Upper lobe of left lung (tissue), 6 donors: ENCODE measurements at regions not wholly inside any gene's neighbourhood (a gene's known extent, or its start where the extent isn't known, plus 50 kb on each side); places are given as distances from the start of the nearest gene placed in this dataset.
A peak's percentile ranks its signal among the peaks of the same experiment; 100 is the strongest.
"Not testable (repeated sequence)": the region's sequence is repeated elsewhere in the genome, so short reads cannot be mapped to it uniquely, and the experiment has no call there.

Experiments
- ATAC-seq, 2 donors: fragments of 200-7000 bp; cut with Tn5 transposase; one replicate each; pipeline ENCODE4 v1.9.1; 2022; ENCODE audit warnings: mild to moderate bottlenecking in 2 of 2, moderate library complexity in 2 of 2; ENCODE audit not compliant: low FRiP score in 2 of 2
- DNase-seq, 2 donors: peaks; one replicate each; pipeline ENCODE4 v3.0.0-alpha.2; 2019 to 2020
- H3K27ac ChIP-seq, 4 donors: fragments of 200-600 bp; sonication (generic); one replicate each; pipeline ENCODE4 v1.5.1; 2016 to 2019
- H3K27me3 ChIP-seq, 4 donors: fragments of 200-600 bp; sonication (generic); one replicate each; pipeline ENCODE4 v1.5.1; 2017 to 2019
- H3K36me3 ChIP-seq, 4 donors: fragments of 200-600 bp; sonication (generic); one replicate each; pipeline ENCODE4 v1.5.1; 2016 to 2019
- H3K4me1 ChIP-seq, 4 donors: fragments of 200-600 bp; sonication (generic); one replicate each; pipeline ENCODE4 v1.5.1; 2018 to 2019
- H3K4me3 ChIP-seq, 4 donors: fragments of 200-600 bp; sonication (generic); one replicate each; pipeline ENCODE4 v1.5.1; 2017 to 2019; ENCODE audit warnings: mild to moderate bottlenecking in 2 of 4, moderate library complexity in 1 of 4
- H3K9me3 ChIP-seq, 4 donors: fragments of 200-600 bp; sonication (generic); one replicate each; pipeline ENCODE4 v1.5.1; 2018 to 2019
- CTCF ChIP-seq, 6 experiments: fragments of 450-650 bp in 4 of 6; fragments of 200-600 bp in 2 of 6; sonication (generic) in 2 of 6; IDR thresholded peaks; one replicate each; pipeline ENCODE4 v1.5.1; 2016 to 2019; ENCODE audit warnings: antibody characterized with exemption in 6 of 6
- EP300 ChIP-seq, 4 donors: sonication (generic); formaldehyde crosslinking; IDR thresholded peaks; one replicate each; pipeline ENCODE4 v1.5.1; 2017; ENCODE audit warnings: antibody characterized with exemption in 4 of 4, control low read depth in 2 of 4
- POLR2A ChIP-seq, 4 donors: fragments of 450-650 bp; IDR thresholded peaks; one replicate each; pipeline ENCODE4 v1.5.1; 2016 to 2017; ENCODE audit warnings: antibody characterized with exemption in 4 of 4, mild to moderate bottlenecking in 2 of 4
- POLR2AphosphoS5 ChIP-seq, 2 donors: sonication (generic); formaldehyde crosslinking; IDR thresholded peaks; one replicate each; pipeline ENCODE4 v1.5.1; 2017; ENCODE audit warnings: antibody characterized with exemption in 2 of 2
- WGBS, 2 donors: methylation state at CpG; one replicate each; pipeline ENCODE4 v1.1.5; 2017 to 2018; 5-methylcytosine and 5-hydroxymethylcytosine counted together
- donor health status: DM: no; HTN: no; CAD: no; lungs with moderate emphysema.
- donor health status: DM: no; HTN: yes; CAD: no; lungs with severe emphysema.

DNA sequence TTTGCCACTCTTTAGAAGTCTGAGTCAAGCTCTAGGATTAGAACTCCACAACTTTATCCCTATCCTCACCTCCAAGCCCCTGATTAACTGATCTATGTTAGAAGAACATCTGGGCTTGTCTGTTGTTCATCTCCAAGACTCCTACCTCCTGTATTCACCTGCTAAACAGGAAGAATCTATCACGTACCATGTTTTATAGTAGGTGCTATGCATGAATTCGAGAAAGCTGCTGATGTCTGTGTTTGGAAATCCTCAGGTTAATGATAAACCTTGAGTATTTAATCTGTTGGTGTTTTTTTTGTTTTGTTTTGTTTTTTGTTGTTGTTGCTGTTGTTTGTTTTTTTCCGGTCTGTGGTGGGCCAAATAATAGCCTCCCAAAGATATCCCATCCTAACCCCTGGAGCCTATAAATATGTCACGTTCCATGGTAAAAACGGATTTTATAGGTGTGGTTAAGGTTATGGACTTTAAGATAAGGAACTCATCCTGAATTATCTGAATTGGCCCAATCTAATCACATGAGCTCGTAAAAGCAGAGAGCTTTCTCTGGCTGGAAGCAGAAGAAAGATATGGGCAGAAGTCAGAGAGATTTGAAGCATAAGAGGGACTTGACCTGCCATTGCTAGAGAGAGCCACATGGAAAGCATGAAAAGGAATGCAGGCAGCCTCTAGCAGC lies 101.2 kb upstream of the DUSP21 start:
- Histone ChIP-seq H3K9me3 (no peaks in the 10 kb centered on the region), H3K27me3 (no peaks in the 10 kb centered on the region), H3K4me3 (no peak overlapping the region), H3K4me1 (no peaks in the 10 kb centered on the region), H3K36me3 (no peaks in the 10 kb centered on the region), H3K27ac (no peak overlapping the region)
- TF ChIP-seq POLR2AphosphoS5 (IDR thresholded peaks at IDR 0.05) = no peak
- TF ChIP-seq CTCF (IDR thresholded peaks at IDR 0.05) = no peak
- TF ChIP-seq EP300 (IDR thresholded peaks at IDR 0.05) = no peak
- no peak for TF ChIP-seq POLR2A (IDR thresholded peaks at IDR 0.05)
- DNase-seq (no peak), ATAC-seq (no peak)
- WGBS, 2 donors = 76 to 79% methylated on average over 6 of the region's 6 CpGs

DNA sequence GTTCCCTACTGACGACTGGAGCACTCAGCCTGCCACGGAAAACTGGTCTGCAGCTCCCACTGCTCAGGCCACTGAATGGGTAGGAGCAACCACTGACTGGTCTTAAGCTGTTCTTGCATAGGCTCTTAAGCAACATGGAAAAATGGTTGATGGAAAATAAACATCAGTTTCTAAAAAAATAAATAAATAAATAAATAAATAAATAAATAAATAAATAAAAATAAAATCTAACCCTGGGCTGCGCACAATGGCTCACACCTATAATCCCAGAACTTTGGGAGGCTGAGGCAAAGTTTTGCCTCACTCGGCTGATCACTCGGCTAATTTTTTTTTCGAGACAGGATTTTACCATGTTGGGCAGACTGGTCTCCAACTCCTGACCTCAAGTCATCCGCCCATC lies 102.0 kb upstream of the DUSP21 start:
- not testable (repeated sequence) for H3K27ac ChIP-seq, H3K9me3 ChIP-seq, H3K4me3 ChIP-seq, DNase-seq, H3K4me1 ChIP-seq, H3K27me3 ChIP-seq, ATAC-seq, H3K36me3 ChIP-seq
- WGBS, 2 donors = 90 to 95% methylated on average over 5 to 7 of the region's 7 CpGs

DNA sequence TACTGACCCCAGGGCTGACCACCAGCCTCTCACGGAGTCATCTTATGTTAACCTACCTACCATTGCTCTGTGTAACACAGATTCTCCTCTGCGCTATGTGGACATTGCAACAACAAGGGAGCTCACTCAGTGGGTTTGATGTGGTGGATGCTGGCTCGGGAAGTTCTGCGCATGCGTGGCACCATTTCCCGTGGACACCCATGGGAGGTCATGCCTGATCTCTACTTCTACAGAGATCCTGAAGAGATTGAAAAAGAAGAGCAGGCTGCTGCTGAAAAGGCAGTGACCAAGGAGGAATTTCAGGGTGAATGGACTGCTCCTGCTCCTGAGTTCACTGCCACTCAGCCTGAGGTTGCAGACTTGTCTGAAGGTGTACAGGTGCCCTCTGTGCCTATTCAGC lies 102.4 kb upstream of the DUSP21 start:
- not testable (repeated sequence) for H3K4me1 ChIP-seq, H3K27ac ChIP-seq, DNase-seq, ATAC-seq, H3K4me3 ChIP-seq, H3K27me3 ChIP-seq, H3K9me3 ChIP-seq, H3K36me3 ChIP-seq
- WGBS, 2 donors = 96 to 97% methylated on average over 4 to 6 of the region's 6 CpGs

GRCh38 chrX:44735498-44735897 lies 108.3 kb upstream of the DUSP21 start:
- TF ChIP-seq CTCF (IDR thresholded peaks at IDR 0.05) (no peak), POLR2A (IDR thresholded peaks at IDR 0.05) (no peak), POLR2AphosphoS5 (IDR thresholded peaks at IDR 0.05) (peak in 1 of 2 donors; percentile 16), EP300 (IDR thresholded peaks at IDR 0.05) (no peak)
- Histone ChIP-seq H3K36me3 (no peaks in the 10 kb centered on the region), H3K9me3 (no peaks in the 10 kb centered on the region), H3K27ac (no peak overlapping the region), H3K4me3 (no peak overlapping the region), H3K4me1 (no peaks in the 10 kb centered on the region), H3K27me3 (no peaks in the 10 kb centered on the region)
- DNase-seq = no peak
- ATAC-seq = no peak
- 66 to 68% methylated on average over 2 of the region's 2 CpGs for WGBS, 2 donors

DNA sequence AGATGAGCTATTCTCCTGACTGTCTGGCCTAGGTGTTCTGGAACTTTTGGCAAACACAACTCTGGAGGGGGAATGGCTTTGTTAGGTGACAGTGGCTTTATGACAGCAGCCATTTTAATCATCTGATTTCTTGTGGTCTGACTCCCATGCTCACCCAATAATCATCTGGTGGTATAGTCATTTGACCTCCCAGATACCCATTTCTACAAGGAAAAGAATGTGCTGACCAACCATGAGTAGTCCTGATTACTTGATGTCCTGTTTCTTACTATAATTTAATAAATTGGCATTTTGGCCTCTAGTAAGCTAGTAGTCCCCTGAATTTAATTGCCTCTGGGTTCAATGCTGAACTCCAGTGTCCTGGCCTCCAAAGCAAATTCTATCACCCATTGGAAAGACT lies 109.9 kb upstream of the DUSP21 start:
- H3K27me3 ChIP-seq = no peaks in the 10 kb centered on the region
- H3K27ac ChIP-seq = no peak overlapping the region
- no peaks in the 10 kb centered on the region for H3K9me3 ChIP-seq
- ATAC-seq = no peak
- DNase-seq = no peak
- no peak for TF ChIP-seq POLR2AphosphoS5 (IDR thresholded peaks at IDR 0.05)
- TF ChIP-seq POLR2A (IDR thresholded peaks at IDR 0.05) = no peak
- TF ChIP-seq CTCF (IDR thresholded peaks at IDR 0.05) = no peak
- TF ChIP-seq EP300 (IDR thresholded peaks at IDR 0.05) = no peak
- H3K4me3 ChIP-seq = no peak overlapping the region
- H3K36me3 ChIP-seq = no peaks in the 10 kb centered on the region
- no peaks in the 10 kb centered on the region for H3K4me1 ChIP-seq

DNA sequence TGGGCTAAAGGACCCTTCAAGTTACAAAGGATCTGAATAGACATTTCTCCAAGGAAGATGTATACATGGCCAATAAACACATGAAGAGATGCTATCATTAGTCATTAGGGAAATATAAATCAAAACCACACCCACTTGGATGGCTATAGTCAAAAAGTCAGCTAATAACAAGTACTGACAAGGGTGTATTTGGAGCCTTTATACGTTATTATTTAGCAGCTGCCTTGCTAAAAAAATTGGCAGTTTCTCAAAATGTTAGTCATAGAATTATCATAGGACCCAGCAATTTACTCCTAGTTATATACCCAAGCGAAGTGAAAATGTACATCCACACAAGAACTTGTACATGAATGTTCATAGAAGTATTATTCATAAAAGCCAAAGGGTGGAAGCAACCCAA lies 112.7 kb upstream of the DUSP21 start:
- H3K9me3 ChIP-seq = no peaks in the 10 kb centered on the region
- H3K27me3 ChIP-seq = no peaks in the 10 kb centered on the region
- no peak overlapping the region for H3K4me3 ChIP-seq
- no peak overlapping the region for H3K27ac ChIP-seq
- ATAC-seq = no peak
- DNase-seq = no peak
- WGBS, 2 donors = 59 to 80% methylated on average over 2 of the region's 2 CpGs
- H3K4me1 ChIP-seq = no peaks in the 10 kb centered on the region
- TF ChIP-seq EP300 (IDR thresholded peaks at IDR 0.05) = no peak
- no peak for TF ChIP-seq CTCF (IDR thresholded peaks at IDR 0.05)
- TF ChIP-seq POLR2A (IDR thresholded peaks at IDR 0.05) = no peak
- TF ChIP-seq POLR2AphosphoS5 (IDR thresholded peaks at IDR 0.05) = no peak
- H3K36me3 ChIP-seq = no peaks in the 10 kb centered on the region
